ENCODE measurements at regions not wholly inside any gene's neighbourhood (a gene's known extent, or its start where the extent isn't known, plus 50 kb on each side); places are given as distances from the start of the nearest gene placed in this dataset.

- DNase-seq, result no peak
Observed at GRCh38 chr10:76735866-76736265, 901.7 kb downstream of the KCNMA1 start.

GRCh38 chr10:76733441-76733936 is 904.1 kb downstream of the KCNMA1 start:
- DNase-seq, result no peak

GRCh38 chr10:76732306-76732705 is 905.3 kb downstream of the KCNMA1 start:
- DNase-seq, result no peak

- peak; percentile 27 for DNase-seq
Observed at GRCh38 chr10:76729841-76730487, 907.6 kb downstream of the KCNMA1 start.

- DNase-seq, result no peak
Observed at GRCh38 chr10:76729346-76729745, 908.3 kb downstream of the KCNMA1 start.

GRCh38 chr10:76727038-76727437 is 910.6 kb downstream of the KCNMA1 start:
- no peak for DNase-seq

- no peak for DNase-seq
Observed at GRCh38 chr10:76723844-76724243, 913.8 kb downstream of the KCNMA1 start.

GRCh38 chr10:76721891-76722505 is 915.6 kb downstream of the KCNMA1 start:
- no peak for DNase-seq

GRCh38 chr10:76719006-76719405 is 918.6 kb downstream of the KCNMA1 start:
- no peak for DNase-seq

- DNase-seq, result no peak
Observed at GRCh38 chr10:76717141-76717540, 920.5 kb downstream of the KCNMA1 start.

GRCh38 chr10:76711222-76711997 is 926.2 kb downstream of the KCNMA1 start:
- DNase-seq, result no peak

GRCh38 chr10:76700241-76700640 is 937.4 kb downstream of the KCNMA1 start:
- DNase-seq, result no peak

- no peak for DNase-seq
Observed at GRCh38 chr10:76697923-76698322, 939.7 kb downstream of the KCNMA1 start.

- DNase-seq, result no peak
Observed at GRCh38 chr10:76695069-76695468, 942.5 kb downstream of the KCNMA1 start.

GRCh38 chr10:76686201-76686600 is 951.4 kb downstream of the KCNMA1 start:
- no peak for DNase-seq

- no peak for DNase-seq
Observed at GRCh38 chr10:76684968-76685367, 952.6 kb downstream of the KCNMA1 start.

GRCh38 chr10:76681153-76681552 is 956.5 kb downstream of the KCNMA1 start:
- DNase-seq, result no peak

GRCh38 chr10:76679030-76679429 is 958.6 kb downstream of the KCNMA1 start:
- DNase-seq, result no peak

GRCh38 chr10:76675951-76676587 is 961.5 kb downstream of the KCNMA1 start:
- no peak for DNase-seq

- DNase-seq, result no peak
Observed at GRCh38 chr10:76675561-76675950, 962.1 kb downstream of the KCNMA1 start.

- no peak for DNase-seq
Observed at GRCh38 chr10:76667408-76668370, 969.9 kb downstream of the KCNMA1 start.

Measured in renal pelvis (tissue), 1 donor.